Activated naive CD8-positive, alpha-beta T cell treated with anti-CD3 and anti-CD28 coated beads for 36 hours (primary cell): ENCODE measurements at regions not wholly inside any gene's neighbourhood (a gene's known extent, or its start where the extent isn't known, plus 50 kb on each side); places are given as distances from the start of the nearest gene placed in this dataset.
"Not testable (repeated sequence)": the region's sequence is repeated elsewhere in the genome, so short reads cannot be mapped to it uniquely, and the experiment has no call there.

ENCODE experiments used
- DNase-seq: peaks from one replicate; pipeline ENCODE4 v3.0.0; 2021
- H3K27ac Mint-ChIP-seq: one replicate; pipeline ENCODE4 v1.8.0; 2022; ENCODE audit warnings: mild to moderate bottlenecking, moderate library complexity, mixed read lengths
- H3K27me3 Mint-ChIP-seq: one replicate; pipeline ENCODE4 v1.8.0; 2022; ENCODE audit warnings: mild to moderate bottlenecking, mixed read lengths
- H3K36me3 Mint-ChIP-seq: one replicate; pipeline ENCODE4 v1.8.0; 2021; ENCODE audit warnings: mild to moderate bottlenecking, mixed read lengths
- H3K4me1 Mint-ChIP-seq: one replicate; pipeline ENCODE4 v1.8.0; 2021; ENCODE audit warnings: mixed read lengths
- H3K4me3 Mint-ChIP-seq: one replicate; pipeline ENCODE4 v1.8.0; 2022; ENCODE audit warnings: mild to moderate bottlenecking, moderate library complexity, mixed read lengths
- H3K9me3 Mint-ChIP-seq: one replicate; pipeline ENCODE4 v1.8.0; 2022; ENCODE audit warnings: mixed read lengths

GRCh38 chr9:30243467-30243866, 2141.0 kb upstream of the ACO1 start:
- Mint-ChIP-seq H3K27ac (no peak overlapping the region), H3K4me1 (no peaks in the 10 kb centered on the region), H3K36me3 (no peaks in the 10 kb centered on the region), H3K27me3 (no peaks in the 10 kb centered on the region), H3K4me3 (no peak overlapping the region), H3K9me3 (no peaks in the 10 kb centered on the region)
- DNase-seq = no peak

- H3K4me3 Mint-ChIP-seq = no peak overlapping the region
- H3K27me3 Mint-ChIP-seq = no peaks in the 10 kb centered on the region
- no peak for DNase-seq
- no peaks in the 10 kb centered on the region for H3K9me3 Mint-ChIP-seq
- no peaks in the 10 kb centered on the region for H3K36me3 Mint-ChIP-seq
- no peak overlapping the region for H3K27ac Mint-ChIP-seq
- no peaks in the 10 kb centered on the region for H3K4me1 Mint-ChIP-seq
Observed at GRCh38 chr9:30244877-30245276, 2139.6 kb upstream of the ACO1 start.

- Mint-ChIP-seq H3K27ac (no peak overlapping the region), H3K4me1 (no peaks in the 10 kb centered on the region), H3K9me3 (no peaks in the 10 kb centered on the region), H3K36me3 (no peaks in the 10 kb centered on the region), H3K27me3 (no peaks in the 10 kb centered on the region), H3K4me3 (no peak overlapping the region)
- no peak for DNase-seq
Observed at GRCh38 chr9:30250872-30251271, 2133.6 kb upstream of the ACO1 start.

- H3K27ac Mint-ChIP-seq = no peak overlapping the region
- no peaks in the 10 kb centered on the region for H3K27me3 Mint-ChIP-seq
- no peaks in the 10 kb centered on the region for H3K36me3 Mint-ChIP-seq
- no peaks in the 10 kb centered on the region for H3K4me1 Mint-ChIP-seq
- no peak overlapping the region for H3K4me3 Mint-ChIP-seq
- peaks cover 16% of the 10 kb centered on the region for H3K9me3 Mint-ChIP-seq
- no peak for DNase-seq
Observed at GRCh38 chr9:30258094-30258493, 2126.3 kb upstream of the ACO1 start.

- Mint-ChIP-seq H3K9me3 (peaks cover 3% of the 10 kb centered on the region), H3K27ac (no peak overlapping the region), H3K4me1 (no peaks in the 10 kb centered on the region), H3K4me3 (no peak overlapping the region), H3K27me3 (no peaks in the 10 kb centered on the region), H3K36me3 (no peaks in the 10 kb centered on the region)
- no peak for DNase-seq
Observed at GRCh38 chr9:30280229-30280900, 2104.1 kb upstream of the ACO1 start.

GRCh38 chr9:30289435-30289834, 2095.0 kb upstream of the ACO1 start:
- Mint-ChIP-seq H3K4me3 (no peak overlapping the region), H3K27ac (no peak overlapping the region), H3K36me3 (no peaks in the 10 kb centered on the region), H3K4me1 (no peaks in the 10 kb centered on the region), H3K9me3 (no peaks in the 10 kb centered on the region), H3K27me3 (no peaks in the 10 kb centered on the region)
- no peak for DNase-seq

GRCh38 chr9:30292026-30292425, 2092.4 kb upstream of the ACO1 start:
- H3K27ac Mint-ChIP-seq, H3K4me3 Mint-ChIP-seq, H3K9me3 Mint-ChIP-seq, H3K27me3 Mint-ChIP-seq, H3K36me3 Mint-ChIP-seq, H3K4me1 Mint-ChIP-seq, DNase-seq: not testable (repeated sequence)

- no peak overlapping the region for H3K4me3 Mint-ChIP-seq
- no peak overlapping the region for H3K27ac Mint-ChIP-seq
- no peaks in the 10 kb centered on the region for H3K36me3 Mint-ChIP-seq
- no peak for DNase-seq
- H3K4me1 Mint-ChIP-seq = no peaks in the 10 kb centered on the region
- H3K9me3 Mint-ChIP-seq = no peaks in the 10 kb centered on the region
- no peaks in the 10 kb centered on the region for H3K27me3 Mint-ChIP-seq
Observed at GRCh38 chr9:30293231-30293630, 2091.2 kb upstream of the ACO1 start.

- H3K4me1 Mint-ChIP-seq = no peaks in the 10 kb centered on the region
- H3K4me3 Mint-ChIP-seq = no peak overlapping the region
- no peaks in the 10 kb centered on the region for H3K36me3 Mint-ChIP-seq
- no peaks in the 10 kb centered on the region for H3K27me3 Mint-ChIP-seq
- H3K27ac Mint-ChIP-seq = no peak overlapping the region
- DNase-seq = no peak
- no peaks in the 10 kb centered on the region for H3K9me3 Mint-ChIP-seq
Observed at GRCh38 chr9:30299126-30299780, 2085.2 kb upstream of the ACO1 start.

GRCh38 chr9:30301271-30301963, 2083.0 kb upstream of the ACO1 start:
- no peak for DNase-seq
- H3K27me3 Mint-ChIP-seq = no peaks in the 10 kb centered on the region
- no peaks in the 10 kb centered on the region for H3K36me3 Mint-ChIP-seq
- no peaks in the 10 kb centered on the region for H3K4me1 Mint-ChIP-seq
- no peak overlapping the region for H3K27ac Mint-ChIP-seq
- no peaks in the 10 kb centered on the region for H3K9me3 Mint-ChIP-seq
- no peak overlapping the region for H3K4me3 Mint-ChIP-seq

GRCh38 chr9:30310711-30311110, 2073.7 kb upstream of the ACO1 start:
- Mint-ChIP-seq H3K27ac (no peak overlapping the region), H3K4me3 (no peak overlapping the region), H3K36me3 (no peaks in the 10 kb centered on the region), H3K9me3 (no peaks in the 10 kb centered on the region), H3K4me1 (no peaks in the 10 kb centered on the region), H3K27me3 (no peaks in the 10 kb centered on the region)
- no peak for DNase-seq

GRCh38 chr9:30329431-30329830, 2055.0 kb upstream of the ACO1 start:
- no peak overlapping the region for H3K27ac Mint-ChIP-seq

GRCh38 chr9:30348904-30349303, 2035.5 kb upstream of the ACO1 start:
- Mint-ChIP-seq H3K4me3 (no peak overlapping the region), H3K27ac (no peak overlapping the region), H3K36me3 (no peaks in the 10 kb centered on the region), H3K9me3 (no peaks in the 10 kb centered on the region), H3K4me1 (no peaks in the 10 kb centered on the region), H3K27me3 (no peaks in the 10 kb centered on the region)
- DNase-seq = no peak

More at GRCh38 chr9:30329431-30329830, 2055.0 kb upstream of the ACO1 start:
- no peaks in the 10 kb centered on the region for H3K36me3 Mint-ChIP-seq
- H3K27me3 Mint-ChIP-seq = no peaks in the 10 kb centered on the region
- peaks cover 2% of the 10 kb centered on the region for H3K9me3 Mint-ChIP-seq
- no peaks in the 10 kb centered on the region for H3K4me1 Mint-ChIP-seq
- no peak overlapping the region for H3K4me3 Mint-ChIP-seq
- DNase-seq = no peak

GRCh38 chr9:30349526-30350513, 2034.6 kb upstream of the ACO1 start:
- Mint-ChIP-seq H3K4me1 (no peaks in the 10 kb centered on the region), H3K9me3 (no peaks in the 10 kb centered on the region), H3K4me3 (no peak overlapping the region), H3K36me3 (no peaks in the 10 kb centered on the region), H3K27ac (no peak overlapping the region), H3K27me3 (no peaks in the 10 kb centered on the region)
- no peak for DNase-seq

GRCh38 chr9:30356221-30356620, 2028.2 kb upstream of the ACO1 start:
- Mint-ChIP-seq H3K27ac (no peak overlapping the region), H3K4me3 (no peak overlapping the region), H3K4me1 (no peaks in the 10 kb centered on the region), H3K36me3 (no peaks in the 10 kb centered on the region), H3K27me3 (no peaks in the 10 kb centered on the region), H3K9me3 (no peaks in the 10 kb centered on the region)
- no peak for DNase-seq
